Body of pancreas (tissue), 4 donors: ENCODE measurements at regions not wholly inside any gene's neighbourhood (a gene's known extent, or its start where the extent isn't known, plus 50 kb on each side); places are given as distances from the start of the nearest gene placed in this dataset.

Source experiments
- POLR2A ChIP-seq, 3 donors: fragments of 450-650 bp; IDR thresholded peaks; one replicate each; pipeline ENCODE4 v1.6.1; 2016; ENCODE audit warnings: antibody characterized with exemption in 3 of 3, mild to moderate bottlenecking in 2 of 3
- TF ChIP-seq, protein P1 (sequence below), 7 experiments: fragments of 450-650 bp in 4 of 7; fragments of 200-600 bp in 3 of 7; sonication (generic) in 3 of 7; IDR thresholded peaks; one replicate each; pipeline ENCODE4 v1.5.1; 2016 to 2019; ENCODE audit warnings: antibody characterized with exemption in 7 of 7

- no peak for TF ChIP-seq POLR2A (IDR thresholded peaks at IDR 0.05)
- TF ChIP-seq, protein P1, sequence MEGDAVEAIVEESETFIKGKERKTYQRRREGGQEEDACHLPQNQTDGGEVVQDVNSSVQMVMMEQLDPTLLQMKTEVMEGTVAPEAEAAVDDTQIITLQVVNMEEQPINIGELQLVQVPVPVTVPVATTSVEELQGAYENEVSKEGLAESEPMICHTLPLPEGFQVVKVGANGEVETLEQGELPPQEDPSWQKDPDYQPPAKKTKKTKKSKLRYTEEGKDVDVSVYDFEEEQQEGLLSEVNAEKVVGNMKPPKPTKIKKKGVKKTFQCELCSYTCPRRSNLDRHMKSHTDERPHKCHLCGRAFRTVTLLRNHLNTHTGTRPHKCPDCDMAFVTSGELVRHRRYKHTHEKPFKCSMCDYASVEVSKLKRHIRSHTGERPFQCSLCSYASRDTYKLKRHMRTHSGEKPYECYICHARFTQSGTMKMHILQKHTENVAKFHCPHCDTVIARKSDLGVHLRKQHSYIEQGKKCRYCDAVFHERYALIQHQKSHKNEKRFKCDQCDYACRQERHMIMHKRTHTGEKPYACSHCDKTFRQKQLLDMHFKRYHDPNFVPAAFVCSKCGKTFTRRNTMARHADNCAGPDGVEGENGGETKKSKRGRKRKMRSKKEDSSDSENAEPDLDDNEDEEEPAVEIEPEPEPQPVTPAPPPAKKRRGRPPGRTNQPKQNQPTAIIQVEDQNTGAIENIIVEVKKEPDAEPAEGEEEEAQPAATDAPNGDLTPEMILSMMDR (IDR thresholded peaks at IDR 0.05): no peak
Observed at GRCh38 chr10:111200505-111201186, 123.8 kb downstream of the ADRA2A start.
